ENCODE measurements at regions not wholly inside any gene's neighbourhood (a gene's known extent, or its start where the extent isn't known, plus 50 kb on each side); places are given as distances from the start of the nearest gene placed in this dataset.

DNA sequence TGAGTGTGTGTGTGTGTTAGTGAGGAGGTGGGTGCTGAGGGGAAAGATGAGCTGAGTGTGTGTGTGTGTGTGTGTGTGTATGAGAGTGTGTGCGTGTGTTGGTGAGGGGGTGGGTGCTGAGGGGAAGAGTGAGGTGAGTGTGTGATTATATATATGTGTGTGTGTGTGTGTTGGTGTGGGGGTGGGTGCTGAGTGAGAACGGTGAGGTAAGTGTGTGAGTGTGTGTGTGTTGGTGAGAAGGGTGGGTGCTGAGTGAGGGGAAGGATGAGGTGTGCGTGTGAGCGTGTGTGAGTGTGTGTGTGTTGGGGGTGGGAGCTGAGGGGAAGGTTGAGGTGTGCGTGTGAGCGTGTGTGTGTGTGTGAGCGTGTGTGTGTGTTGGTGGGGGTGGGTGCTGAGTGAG is 322.0 kb upstream of the NT5C1B start:
- intact Hi-C loops (cut with DNase I), result no loop called here

GRCh38 chr2:18910843-18911242 is 321.5 kb upstream of the NT5C1B start:
- DNase-seq, result no peak
- Histone ChIP-seq H3K36me3 (no peaks in the 10 kb centered on the region), H3K27ac (no peak overlapping the region), H3K9me3 (no peaks in the 10 kb centered on the region), H3K4me1 (no peaks in the 10 kb centered on the region), H3K27me3 (no peaks in the 10 kb centered on the region), H3K4me3 (no peak overlapping the region)
- peak in 2 of 4 donors; percentile 17 to 36 for ATAC-seq
- no peak for TF ChIP-seq CTCF (IDR thresholded peaks at IDR 0.05)
- 74 to 78% methylated on average over 4 of the region's 4 CpGs for WGBS, 2 donors
- no peak for FAIRE-seq
- intact Hi-C loops (cut with DNase I), result no loop called here

More for the DNA sequence above, 322.0 kb upstream of the NT5C1B start:
- no peak for FAIRE-seq
- H3K36me3 ChIP-seq, result no peaks in the 10 kb centered on the region
- TF ChIP-seq CTCF (IDR thresholded peaks at IDR 0.05), result no peak
- 92 to 95% methylated on average over 7 of the region's 7 CpGs for WGBS, 2 donors
- H3K4me1 ChIP-seq, result no peaks in the 10 kb centered on the region
- no peak for DNase-seq
- ATAC-seq, result no peak
- H3K9me3 ChIP-seq, result no peaks in the 10 kb centered on the region
- H3K27me3 ChIP-seq, result no peaks in the 10 kb centered on the region
- H3K27ac ChIP-seq, result no peak overlapping the region
- H3K4me3 ChIP-seq, result no peak overlapping the region

DNA sequence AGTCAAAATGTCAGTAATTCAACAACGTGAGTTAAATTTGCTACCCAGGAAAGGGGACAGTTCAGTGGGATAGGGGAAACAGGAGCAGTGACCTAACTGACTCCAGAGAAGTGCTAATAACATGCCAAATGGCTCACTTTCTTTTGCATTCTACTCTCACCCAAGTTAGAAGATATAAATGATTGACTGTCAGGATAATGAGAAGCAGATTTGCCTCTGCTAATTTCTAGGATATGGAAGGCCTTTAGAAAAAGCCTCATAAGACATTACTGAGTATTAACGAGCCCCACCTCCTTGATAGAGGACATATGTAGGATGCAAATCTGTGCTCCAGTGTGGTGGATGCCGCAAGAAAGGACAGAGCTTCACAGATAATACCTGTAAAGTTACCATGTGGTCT is 318.6 kb upstream of the NT5C1B start:
- H3K9me3 ChIP-seq, result no peaks in the 10 kb centered on the region
- no peaks in the 10 kb centered on the region for H3K27me3 ChIP-seq
- DNase-seq (no peak), ATAC-seq (no peak), FAIRE-seq (no peak)
- H3K27ac ChIP-seq, result no peak overlapping the region
- intact Hi-C loops (cut with DNase I), result no loop called here
- no peaks in the 10 kb centered on the region for H3K4me1 ChIP-seq
- H3K36me3 ChIP-seq, result no peaks in the 10 kb centered on the region
- TF ChIP-seq CTCF (IDR thresholded peaks at IDR 0.05), result no peak
- 84 to 87% methylated on average over 3 of the region's 3 CpGs for WGBS, 2 donors
- no peak overlapping the region for H3K4me3 ChIP-seq

DNA sequence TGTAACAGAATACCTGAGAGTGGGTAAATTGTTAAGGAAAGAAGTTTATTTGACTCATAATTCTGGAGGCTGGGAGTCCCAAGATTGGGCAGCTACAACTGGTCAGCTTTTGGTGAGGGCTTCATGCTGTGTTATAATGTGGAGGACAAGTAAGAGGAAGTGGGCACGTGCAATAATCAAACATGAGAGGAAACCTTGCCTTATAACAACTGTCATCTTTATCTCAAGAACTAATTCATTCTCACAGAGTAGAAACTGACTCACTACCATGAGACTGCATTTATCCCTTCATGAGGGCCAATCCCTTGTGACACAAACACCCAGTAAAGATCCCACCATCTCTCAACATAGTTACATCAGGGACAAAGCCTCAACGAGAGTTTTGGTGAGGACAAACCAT is 318.1 kb upstream of the NT5C1B start:
- H3K27me3 ChIP-seq, result no peaks in the 10 kb centered on the region
- intact Hi-C loops (cut with DNase I), result no loop called here
- 71 to 89% methylated on average over 2 of the region's 2 CpGs for WGBS, 2 donors
- no peaks in the 10 kb centered on the region for H3K9me3 ChIP-seq
- H3K4me3 ChIP-seq, result no peak overlapping the region
- peaks cover 0 to under 1% (median 0%) of the 10 kb centered on the region in 3 donors for H3K4me1 ChIP-seq
- ATAC-seq (no peak), FAIRE-seq (no peak), DNase-seq (no peak)
- no peaks in the 10 kb centered on the region for H3K36me3 ChIP-seq
- no peak for TF ChIP-seq CTCF (IDR thresholded peaks at IDR 0.05)
- H3K27ac ChIP-seq, result no peak overlapping the region

DNA sequence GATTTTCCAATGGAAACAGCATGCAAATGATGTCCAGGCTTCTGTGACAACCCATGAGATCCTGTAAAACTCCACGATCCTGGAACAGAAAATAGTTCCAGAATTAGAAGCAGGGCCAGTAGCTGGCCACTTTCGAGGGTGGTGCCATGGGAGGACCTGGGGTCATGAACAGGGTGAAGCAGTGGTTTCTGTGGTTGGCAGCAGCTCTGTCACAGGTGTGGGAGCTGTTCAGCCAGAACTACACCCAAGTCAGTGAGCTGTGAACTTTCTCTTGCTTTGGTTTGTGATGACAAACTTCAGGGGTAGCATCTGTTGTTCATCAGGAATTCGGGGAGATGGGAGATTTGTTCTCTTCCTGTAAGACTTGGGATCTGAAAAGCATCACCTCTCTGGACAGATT is 314.4 kb upstream of the NT5C1B start:
- Histone ChIP-seq H3K4me1 (peaks cover 0 to 6% (median 0%) of the 10 kb centered on the region in 3 donors), H3K27ac (no peak overlapping the region), H3K36me3 (no peaks in the 10 kb centered on the region), H3K4me3 (no peak overlapping the region), H3K27me3 (no peaks in the 10 kb centered on the region), H3K9me3 (no peaks in the 10 kb centered on the region)
- FAIRE-seq (no peak), ATAC-seq (no peak), DNase-seq (no peak)
- intact Hi-C loops (cut with DNase I), result no loop called here
- WGBS, 2 donors, result 75 to 85% methylated on average over 3 of the region's 3 CpGs
- no peak for TF ChIP-seq CTCF (IDR thresholded peaks at IDR 0.05)

Data from pancreas (tissue), 10 donors.